ENCODE measurements at regions not wholly inside any gene's neighbourhood (a gene's known extent, or its start where the extent isn't known, plus 50 kb on each side); places are given as distances from the start of the nearest gene placed in this dataset.

DNA sequence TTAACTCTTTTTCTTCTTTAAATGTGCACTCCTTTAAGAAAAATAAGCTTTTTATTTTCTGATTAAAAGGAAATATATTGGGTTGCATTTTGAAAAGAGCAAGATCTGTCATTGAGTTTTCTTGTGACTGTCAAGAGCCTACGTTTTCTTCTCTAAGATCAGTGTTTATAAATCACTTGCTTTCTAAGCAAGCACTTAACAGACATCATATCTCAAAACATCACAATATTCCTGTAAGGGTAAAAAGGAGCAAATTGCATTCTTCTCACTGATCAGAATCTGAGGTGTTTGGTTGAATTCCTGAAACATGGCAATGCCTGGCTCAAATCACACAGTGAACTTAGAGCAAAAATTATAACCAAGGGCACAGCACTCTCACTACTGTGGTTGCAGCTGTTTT is 231.3 kb downstream of the PCDH17 start:
- TF ChIP-seq, protein P1, sequence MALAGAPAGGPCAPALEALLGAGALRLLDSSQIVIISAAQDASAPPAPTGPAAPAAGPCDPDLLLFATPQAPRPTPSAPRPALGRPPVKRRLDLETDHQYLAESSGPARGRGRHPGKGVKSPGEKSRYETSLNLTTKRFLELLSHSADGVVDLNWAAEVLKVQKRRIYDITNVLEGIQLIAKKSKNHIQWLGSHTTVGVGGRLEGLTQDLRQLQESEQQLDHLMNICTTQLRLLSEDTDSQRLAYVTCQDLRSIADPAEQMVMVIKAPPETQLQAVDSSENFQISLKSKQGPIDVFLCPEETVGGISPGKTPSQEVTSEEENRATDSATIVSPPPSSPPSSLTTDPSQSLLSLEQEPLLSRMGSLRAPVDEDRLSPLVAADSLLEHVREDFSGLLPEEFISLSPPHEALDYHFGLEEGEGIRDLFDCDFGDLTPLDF (CRISPR knock-in tag; IDR thresholded peaks at IDR 0.05) = no peak
- TF ChIP-seq DR1 (CRISPR knock-in tag; IDR thresholded peaks at IDR 0.05) = no peak
- no peak for TF ChIP-seq ZNF121 (CRISPR knock-in tag; IDR thresholded peaks at IDR 0.05)
- TF ChIP-seq, protein P2, sequence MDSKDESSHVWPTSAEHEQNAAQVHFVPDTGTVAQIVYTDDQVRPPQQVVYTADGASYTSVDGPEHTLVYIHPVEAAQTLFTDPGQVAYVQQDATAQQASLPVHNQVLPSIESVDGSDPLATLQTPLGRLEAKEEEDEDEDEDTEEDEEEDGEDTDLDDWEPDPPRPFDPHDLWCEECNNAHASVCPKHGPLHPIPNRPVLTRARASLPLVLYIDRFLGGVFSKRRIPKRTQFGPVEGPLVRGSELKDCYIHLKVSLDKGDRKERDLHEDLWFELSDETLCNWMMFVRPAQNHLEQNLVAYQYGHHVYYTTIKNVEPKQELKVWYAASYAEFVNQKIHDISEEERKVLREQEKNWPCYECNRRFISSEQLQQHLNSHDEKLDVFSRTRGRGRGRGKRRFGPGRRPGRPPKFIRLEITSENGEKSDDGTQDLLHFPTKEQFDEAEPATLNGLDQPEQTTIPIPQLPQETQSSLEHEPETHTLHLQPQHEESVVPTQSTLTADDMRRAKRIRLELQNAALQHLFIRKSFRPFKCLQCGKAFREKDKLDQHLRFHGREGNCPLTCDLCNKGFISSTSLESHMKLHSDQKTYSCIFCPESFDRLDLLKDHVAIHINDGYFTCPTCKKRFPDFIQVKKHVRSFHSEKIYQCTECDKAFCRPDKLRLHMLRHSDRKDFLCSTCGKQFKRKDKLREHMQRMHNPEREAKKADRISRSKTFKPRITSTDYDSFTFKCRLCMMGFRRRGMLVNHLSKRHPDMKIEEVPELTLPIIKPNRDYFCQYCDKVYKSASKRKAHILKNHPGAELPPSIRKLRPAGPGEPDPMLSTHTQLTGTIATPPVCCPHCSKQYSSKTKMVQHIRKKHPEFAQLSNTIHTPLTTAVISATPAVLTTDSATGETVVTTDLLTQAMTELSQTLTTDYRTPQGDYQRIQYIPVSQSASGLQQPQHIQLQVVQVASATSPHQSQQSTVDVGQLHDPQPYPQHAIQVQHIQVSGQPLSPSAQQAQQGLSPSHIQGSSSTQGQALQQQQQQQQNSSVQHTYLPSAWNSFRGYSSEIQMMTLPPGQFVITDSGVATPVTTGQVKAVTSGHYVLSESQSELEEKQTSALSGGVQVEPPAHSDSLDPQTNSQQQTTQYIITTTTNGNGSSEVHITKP (CRISPR knock-in tag; IDR thresholded peaks at IDR 0.05; ENCODE audit: low read depth) = no peak
- TF ChIP-seq SMAD1 (CRISPR knock-in tag; IDR thresholded peaks at IDR 0.05; ENCODE audit: borderline replicate concordance, low read depth) = no peak
- no peak for TF ChIP-seq CHD4 (IDR thresholded peaks at IDR 0.05; ENCODE audit: borderline replicate concordance, low read length)
- no peak for TF ChIP-seq ASH2L (IDR thresholded peaks at IDR 0.05; ENCODE audit: insufficient read length, low read depth, low read length)
- TF ChIP-seq FOSL2 (CRISPR knock-in tag; IDR thresholded peaks at IDR 0.05) = no peak
- no peak for TF ChIP-seq HDAC1 (CRISPR knock-in tag; IDR thresholded peaks at IDR 0.05)
- TF ChIP-seq ZBTB3 (CRISPR knock-in tag; IDR thresholded peaks at IDR 0.05; ENCODE audit: borderline replicate concordance, low read depth) = no peak
- TF ChIP-seq, protein P3, sequence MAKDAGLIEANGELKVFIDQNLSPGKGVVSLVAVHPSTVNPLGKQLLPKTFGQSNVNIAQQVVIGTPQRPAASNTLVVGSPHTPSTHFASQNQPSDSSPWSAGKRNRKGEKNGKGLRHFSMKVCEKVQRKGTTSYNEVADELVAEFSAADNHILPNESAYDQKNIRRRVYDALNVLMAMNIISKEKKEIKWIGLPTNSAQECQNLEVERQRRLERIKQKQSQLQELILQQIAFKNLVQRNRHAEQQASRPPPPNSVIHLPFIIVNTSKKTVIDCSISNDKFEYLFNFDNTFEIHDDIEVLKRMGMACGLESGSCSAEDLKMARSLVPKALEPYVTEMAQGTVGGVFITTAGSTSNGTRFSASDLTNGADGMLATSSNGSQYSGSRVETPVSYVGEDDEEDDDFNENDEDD (CRISPR knock-in tag; IDR thresholded peaks at IDR 0.05; ENCODE audit: borderline replicate concordance) = no peak
- no peak for TF ChIP-seq POLR2A (IDR thresholded peaks at IDR 0.05; ENCODE audit: insufficient read depth in 1 of 2, low read depth in 2 of 2, low read length in 2 of 2)
- TF ChIP-seq, protein P4, sequence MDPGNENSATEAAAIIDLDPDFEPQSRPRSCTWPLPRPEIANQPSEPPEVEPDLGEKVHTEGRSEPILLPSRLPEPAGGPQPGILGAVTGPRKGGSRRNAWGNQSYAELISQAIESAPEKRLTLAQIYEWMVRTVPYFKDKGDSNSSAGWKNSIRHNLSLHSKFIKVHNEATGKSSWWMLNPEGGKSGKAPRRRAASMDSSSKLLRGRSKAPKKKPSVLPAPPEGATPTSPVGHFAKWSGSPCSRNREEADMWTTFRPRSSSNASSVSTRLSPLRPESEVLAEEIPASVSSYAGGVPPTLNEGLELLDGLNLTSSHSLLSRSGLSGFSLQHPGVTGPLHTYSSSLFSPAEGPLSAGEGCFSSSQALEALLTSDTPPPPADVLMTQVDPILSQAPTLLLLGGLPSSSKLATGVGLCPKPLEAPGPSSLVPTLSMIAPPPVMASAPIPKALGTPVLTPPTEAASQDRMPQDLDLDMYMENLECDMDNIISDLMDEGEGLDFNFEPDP (CRISPR knock-in tag; conservative IDR thresholded peaks at IDR 0.05) = no peak
- TF ChIP-seq ATRX (CRISPR knock-in tag; IDR thresholded peaks at IDR 0.05; ENCODE audit: borderline replicate concordance) = no peak

All from HepG2 (cell line).